PC-3 (cell line): ENCODE measurements at regions not wholly inside any gene's neighbourhood (a gene's known extent, or its start where the extent isn't known, plus 50 kb on each side); places are given as distances from the start of the nearest gene placed in this dataset.

Experiments
- ATAC-seq: fragments of 200-7000 bp; cut with Tn5 transposase; 2 replicates; pipeline ENCODE4 v1.9.1; 2020; ENCODE audit warnings: mild to moderate bottlenecking, moderate library complexity
- BruUV-seq: library from RNA; stranded (reverse); fragments of 400-500 nt; replicated peaks from 2 replicates; lab custom pipeline; 2021; lab: Mats Ljungman, UMichigan
- CTCF ChIA-PET: fragments of 300-600 bp; sonication (Branson Sonifier 250); formaldehyde crosslinking; loops from one replicate; lab custom pipeline; 2022; ENCODE audit warnings: antibody characterized with exemption; lab: Charles Lee
- POLR2A ChIA-PET: fragments of 300-600 bp; sonication (Branson Sonifier 250); formaldehyde crosslinking; loops from one replicate; lab custom pipeline; 2022; ENCODE audit warnings: antibody characterized with exemption; ENCODE audit not compliant: unreplicated experiment; lab: Charles Lee
- DNase-seq: peaks from one replicate; pipeline ENCODE4 v3.0.0-alpha.2; 2015
- H2AFZ ChIP-seq: fragments of 300-600 bp; sonication (generic); 2 replicates; pipeline ENCODE4 v1.6.0; 2016; ENCODE audit warnings: antibody characterized with exemption, low read length
- H3F3A ChIP-seq: fragments of 300-600 bp; sonication (generic); one replicate; pipeline ENCODE4 v1.6.0; 2017; ENCODE audit warnings: antibody characterized with exemption, low read length, control low read depth, mild to moderate bottlenecking; ENCODE audit not compliant: unreplicated experiment
- H3K27ac ChIP-seq: fragments of 300-600 bp; sonication (generic); 2 replicates; pipeline ENCODE4 v1.5.1; 2016; ENCODE audit warnings: mild to moderate bottlenecking, low read length
- H3K27me3 ChIP-seq: fragments of 300-600 bp; sonication (generic); 2 replicates; pipeline ENCODE4 v1.6.1; 2016; ENCODE audit warnings: low read length, mixed read lengths
- H3K36me3 ChIP-seq: fragments of 300-600 bp; sonication (generic); 2 replicates; pipeline ENCODE4 v1.6.1; 2016; ENCODE audit warnings: low read depth, mixed run types, low read length, mixed read lengths
- H3K4me1 ChIP-seq: fragments of 300-600 bp; sonication (generic); 2 replicates; pipeline ENCODE4 v1.5.1; 2016; ENCODE audit warnings: low read length; ENCODE audit not compliant: insufficient read depth
- H3K4me2 ChIP-seq: fragments of 300-600 bp; sonication (generic); 2 replicates; pipeline ENCODE4 v1.6.0; 2016; ENCODE audit warnings: low read length
- H3K4me3 ChIP-seq: fragments of 300-600 bp; sonication (generic); 2 replicates; pipeline ENCODE4 v1.5.1; 2016; ENCODE audit warnings: mild to moderate bottlenecking, low read length, mixed read lengths
- H3K79me2 ChIP-seq: fragments of 300-600 bp; sonication (generic); 2 replicates; pipeline ENCODE4 v1.6.1; 2017; ENCODE audit warnings: low read length, mixed read lengths
- H3K9ac ChIP-seq: fragments of 300-600 bp; sonication (generic); 2 replicates; pipeline ENCODE4 v1.6.0; 2016; ENCODE audit warnings: mild to moderate bottlenecking, low read length
- H3K9me2 ChIP-seq: fragments of 300-600 bp; sonication (generic); replicated peaks from 2 replicates; pipeline ENCODE4 v1.6.1; 2016; ENCODE audit warnings: mixed run types, low read length, mixed read lengths
- H3K9me3 ChIP-seq: fragments of 300-600 bp; sonication (generic); 2 replicates; pipeline ENCODE4 v1.6.1; 2016; ENCODE audit warnings: low read length, mixed read lengths
- H4K20me1 ChIP-seq: fragments of 300-600 bp; sonication (generic); 2 replicates; pipeline ENCODE4 v1.6.1; 2016; ENCODE audit warnings: low read length, mixed read lengths
- EZH2 ChIP-seq: fragments of 300-600 bp; sonication (generic); IDR thresholded peaks from one replicate; pipeline ENCODE4 v1.6.1; 2017; ENCODE audit warnings: antibody characterized with exemption, mild to moderate bottlenecking, low read length; ENCODE audit not compliant: unreplicated experiment
- EZH2phosphoT487 ChIP-seq: fragments of 300-600 bp; sonication (generic); IDR thresholded peaks from 2 replicates; pipeline ENCODE4 v1.6.1; 2018; ENCODE audit warnings: mild to moderate bottlenecking, antibody characterized with exemption, low read length, borderline replicate concordance
- intact Hi-C: fragments of 100-400 bp; cut with micrococcal nuclease; formaldehyde crosslinking; loops from 2 replicates; pipeline ENCODE4 v1.9.0; 2023
- TF ChIP-seq, protein P1 (sequence below): fragments of 300-600 bp; sonication (generic); conservative IDR thresholded peaks from 2 replicates; pipeline ENCODE4 v1.5.1; 2017; ENCODE audit warnings: antibody characterized with exemption, low read depth, mild to moderate bottlenecking, low read length

DNA sequence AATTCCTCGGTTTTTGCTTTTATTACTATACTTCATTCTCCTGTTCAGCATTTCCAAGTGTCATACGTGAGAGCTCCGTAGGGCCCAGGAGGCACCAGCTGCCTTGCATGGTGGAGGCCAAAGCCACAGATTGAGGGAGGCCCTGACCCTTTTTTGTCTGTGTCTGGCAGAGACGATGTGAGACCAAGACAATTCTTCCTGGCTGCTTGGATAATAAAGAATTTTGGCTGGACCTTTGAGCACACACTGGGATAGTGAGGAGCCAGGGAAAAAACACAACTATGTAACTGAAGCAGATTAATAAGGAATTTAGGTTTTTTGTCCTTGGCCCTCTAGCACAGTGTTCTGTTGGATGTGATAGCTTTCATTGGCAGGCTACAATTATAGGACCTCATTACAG is 161.0 kb downstream of the CPXCR1 start:
- BruUV-seq, result no TSS peak
- H3K4me1 ChIP-seq, result no peaks in the 10 kb centered on the region
- H3F3A ChIP-seq, result no peaks in the 10 kb centered on the region
- H3K4me2 ChIP-seq, result no peak overlapping the region
- H3K9ac ChIP-seq, result no peak overlapping the region
- DNase-seq, result no peak
- CTCF ChIA-PET, result no interaction called here
- no peak overlapping the region for H2AFZ ChIP-seq
- intact Hi-C loops, result no loop called here
- no peaks in the 10 kb centered on the region for H3K79me2 ChIP-seq
- TF ChIP-seq EZH2, result no peak
- TF ChIP-seq, protein P1, sequence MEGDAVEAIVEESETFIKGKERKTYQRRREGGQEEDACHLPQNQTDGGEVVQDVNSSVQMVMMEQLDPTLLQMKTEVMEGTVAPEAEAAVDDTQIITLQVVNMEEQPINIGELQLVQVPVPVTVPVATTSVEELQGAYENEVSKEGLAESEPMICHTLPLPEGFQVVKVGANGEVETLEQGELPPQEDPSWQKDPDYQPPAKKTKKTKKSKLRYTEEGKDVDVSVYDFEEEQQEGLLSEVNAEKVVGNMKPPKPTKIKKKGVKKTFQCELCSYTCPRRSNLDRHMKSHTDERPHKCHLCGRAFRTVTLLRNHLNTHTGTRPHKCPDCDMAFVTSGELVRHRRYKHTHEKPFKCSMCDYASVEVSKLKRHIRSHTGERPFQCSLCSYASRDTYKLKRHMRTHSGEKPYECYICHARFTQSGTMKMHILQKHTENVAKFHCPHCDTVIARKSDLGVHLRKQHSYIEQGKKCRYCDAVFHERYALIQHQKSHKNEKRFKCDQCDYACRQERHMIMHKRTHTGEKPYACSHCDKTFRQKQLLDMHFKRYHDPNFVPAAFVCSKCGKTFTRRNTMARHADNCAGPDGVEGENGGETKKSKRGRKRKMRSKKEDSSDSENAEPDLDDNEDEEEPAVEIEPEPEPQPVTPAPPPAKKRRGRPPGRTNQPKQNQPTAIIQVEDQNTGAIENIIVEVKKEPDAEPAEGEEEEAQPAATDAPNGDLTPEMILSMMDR, result no peak
- TF ChIP-seq EZH2phosphoT487, result no peak
- H3K4me3 ChIP-seq, result no peak overlapping the region
- ATAC-seq, result no peak
- H4K20me1 ChIP-seq, result no peaks in the 10 kb centered on the region
- no peaks in the 10 kb centered on the region for H3K9me2 ChIP-seq
- H3K9me3 ChIP-seq, result no peaks in the 10 kb centered on the region
- H3K27ac ChIP-seq, result no peak overlapping the region
- no peaks in the 10 kb centered on the region for H3K36me3 ChIP-seq
- H3K27me3 ChIP-seq, result no peaks in the 10 kb centered on the region
- POLR2A ChIA-PET, result no interaction called here

GRCh38 chrX:88937616-88938015 is 190.6 kb downstream of the CPXCR1 start:
- Histone ChIP-seq H3F3A (no peaks in the 10 kb centered on the region), H3K9me2 (no peaks in the 10 kb centered on the region), H3K27ac (no peak overlapping the region), H2AFZ (no peak overlapping the region), H3K36me3 (no peaks in the 10 kb centered on the region), H4K20me1 (no peaks in the 10 kb centered on the region), H3K4me2 (no peak overlapping the region), H3K9ac (no peak overlapping the region), H3K4me1 (no peaks in the 10 kb centered on the region), H3K9me3 (no peaks in the 10 kb centered on the region), H3K27me3 (no peaks in the 10 kb centered on the region), H3K4me3 (no peak overlapping the region), H3K79me2 (no peaks in the 10 kb centered on the region)
- POLR2A ChIA-PET, result no interaction called here
- CTCF ChIA-PET, result no interaction called here
- BruUV-seq, result no TSS peak
- DNase-seq, result no peak
- ATAC-seq, result no peak
- TF ChIP-seq EZH2phosphoT487 (no peak), EZH2 (no peak)
- TF ChIP-seq, protein P1, result no peak
- intact Hi-C loops, result no loop called here

DNA sequence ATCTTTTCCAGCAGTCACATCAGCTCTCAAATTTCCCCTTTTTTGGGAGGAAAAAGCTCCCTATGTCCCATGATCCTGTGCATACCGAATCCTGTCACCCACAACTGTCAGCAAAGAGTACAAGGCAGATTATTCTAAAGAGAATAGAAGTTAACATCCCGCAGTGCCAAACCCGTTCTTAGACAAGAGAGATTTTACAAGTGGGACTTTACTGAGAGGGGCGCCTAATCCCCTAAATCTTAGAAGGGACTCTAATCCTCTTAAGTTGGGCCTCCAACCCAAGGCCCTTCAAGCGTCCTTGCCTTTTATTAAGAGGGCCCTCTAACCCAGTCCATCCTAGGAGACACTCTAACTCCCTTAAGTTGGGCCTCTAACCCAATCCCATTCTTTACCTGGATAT is 193.9 kb downstream of the CPXCR1 start:
- Histone ChIP-seq H3K4me3 (no peak overlapping the region), H3K79me2 (no peaks in the 10 kb centered on the region), H3K27ac (no peak overlapping the region), H4K20me1 (no peaks in the 10 kb centered on the region), H3K27me3 (no peaks in the 10 kb centered on the region), H3K9me3 (no peaks in the 10 kb centered on the region), H3K36me3 (no peaks in the 10 kb centered on the region), H3K4me2 (no peak overlapping the region), H2AFZ (no peak overlapping the region), H3K9ac (no peak overlapping the region), H3K9me2 (no peaks in the 10 kb centered on the region), H3K4me1 (no peaks in the 10 kb centered on the region), H3F3A (no peaks in the 10 kb centered on the region)
- ChIA-PET CTCF (no interaction called here), POLR2A (no interaction called here)
- DNase-seq (no peak), ATAC-seq (no peak)
- intact Hi-C loops, result no loop called here
- TF ChIP-seq EZH2phosphoT487, result no peak
- TF ChIP-seq EZH2, result no peak
- TF ChIP-seq, protein P1, result no peak
- BruUV-seq, result no TSS peak
